Spinal cord (tissue), 9 donors: ENCODE measurements at regions not wholly inside any gene's neighbourhood (a gene's known extent, or its start where the extent isn't known, plus 50 kb on each side); places are given as distances from the start of the nearest gene placed in this dataset.
"Not testable (repeated sequence)": the region's sequence is repeated elsewhere in the genome, so short reads cannot be mapped to it uniquely, and the experiment has no call there.

Source experiments
- DNase-seq, 6 donors: peaks; one replicate each; pipeline versions ENCODE4 v3.0.0 to v3.0.0-alpha.2; 2013 to 2015; ENCODE audit warnings: low spot score in 6 of 6, low read depth in 4 of 6
- H3K27ac ChIP-seq: one replicate; pipeline ENCODE4 v1.5.1; 2013; ENCODE audit warnings: low read depth, low read length, control low read depth
- H3K27me3 ChIP-seq: one replicate; pipeline ENCODE4 v1.6.1; 2013; ENCODE audit warnings: low read length; ENCODE audit not compliant: control insufficient read depth, insufficient read depth
- H3K36me3 ChIP-seq: one replicate; pipeline ENCODE4 v1.6.1; 2013; ENCODE audit warnings: low read length; ENCODE audit not compliant: control insufficient read depth, insufficient read depth
- H3K4me1 ChIP-seq: one replicate; pipeline ENCODE4 v1.6.1; 2013; ENCODE audit warnings: low read length; ENCODE audit not compliant: control insufficient read depth, insufficient read depth
- H3K4me3 ChIP-seq: one replicate; pipeline ENCODE4 v1.5.1; 2013; ENCODE audit warnings: low read depth, low read length, control low read depth
- H3K9me3 ChIP-seq: one replicate; pipeline ENCODE4 v1.6.1; 2013; ENCODE audit warnings: low read length; ENCODE audit not compliant: control insufficient read depth, insufficient read depth
- WGBS: methylation state at CpG from one replicate; pipeline ENCODE4 v1.1.5; 2013; ENCODE audit warnings: missing lambda C conversion rate; ENCODE audit not compliant: insufficient coverage; 5-methylcytosine and 5-hydroxymethylcytosine counted together
- donor health status: healthy.

DNA sequence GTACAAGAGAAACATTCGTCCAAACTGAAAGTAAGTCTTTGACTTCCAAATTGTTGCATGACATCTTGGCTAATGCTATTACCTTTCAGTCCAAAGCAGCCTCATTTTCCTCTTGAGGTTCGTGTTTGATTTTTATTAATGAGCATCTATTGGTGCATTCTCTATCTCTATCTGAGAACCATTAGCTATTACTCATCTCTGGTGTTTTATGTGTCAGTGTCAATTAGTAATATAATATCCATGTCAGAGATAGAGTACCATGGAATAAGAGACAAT, 388.1 kb upstream of the GOT2 start:
- Histone ChIP-seq H3K4me3 (no peak overlapping the region), H3K27ac (no peak overlapping the region), H3K27me3 (no peaks in the 10 kb centered on the region), H3K36me3 (no peaks in the 10 kb centered on the region), H3K9me3 (no peaks in the 10 kb centered on the region), H3K4me1 (no peaks in the 10 kb centered on the region)
- no CpG with 5 or more reads among the region's 2 CpGs for WGBS
- no peak for DNase-seq

DNA sequence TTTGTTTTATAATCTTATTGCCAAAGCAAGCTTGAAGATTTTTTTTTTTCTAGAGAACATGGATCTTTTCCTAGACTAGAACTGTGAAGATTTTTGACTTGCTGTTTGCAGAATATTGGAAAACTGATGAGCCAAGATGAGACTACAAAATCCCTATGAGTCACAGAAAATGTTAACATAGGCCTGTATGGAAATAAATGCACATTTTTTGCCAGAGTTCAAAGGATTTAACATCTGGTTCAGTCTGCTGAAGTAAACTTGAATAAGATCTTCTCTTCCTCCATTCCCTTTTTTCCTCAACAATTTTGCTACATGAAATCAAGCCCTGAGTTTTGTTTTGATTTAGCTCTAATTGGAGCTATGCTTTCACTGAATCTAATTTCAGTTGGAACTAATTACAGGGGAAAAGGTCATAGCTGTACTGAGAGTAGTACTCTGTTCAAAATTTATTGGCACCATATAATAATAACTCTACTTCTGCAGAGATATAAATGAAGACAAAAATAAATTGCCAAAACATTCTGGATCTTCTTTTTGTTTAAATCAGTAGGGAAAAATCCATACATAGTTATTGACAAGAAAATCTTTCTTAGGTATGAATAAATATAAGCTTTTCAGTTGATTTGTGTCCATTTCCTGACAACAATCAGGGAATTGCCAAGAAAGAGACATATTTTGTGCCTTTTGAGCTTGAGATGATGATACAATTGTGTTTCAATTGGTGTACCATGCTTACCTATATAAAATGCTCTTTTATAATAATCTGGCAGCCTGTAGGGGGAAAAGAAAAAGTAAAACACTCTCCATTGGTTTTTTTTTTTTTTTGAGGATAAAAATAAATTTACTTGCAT, 387.5 kb upstream of the GOT2 start:
- Histone ChIP-seq H3K4me3 (no peak overlapping the region), H3K36me3 (no peaks in the 10 kb centered on the region), H3K9me3 (no peaks in the 10 kb centered on the region), H3K27ac (no peak overlapping the region), H3K4me1 (no peaks in the 10 kb centered on the region), H3K27me3 (no peaks in the 10 kb centered on the region)
- peak in 2 of 6 donors; percentile 12 to 61 for DNase-seq

DNA sequence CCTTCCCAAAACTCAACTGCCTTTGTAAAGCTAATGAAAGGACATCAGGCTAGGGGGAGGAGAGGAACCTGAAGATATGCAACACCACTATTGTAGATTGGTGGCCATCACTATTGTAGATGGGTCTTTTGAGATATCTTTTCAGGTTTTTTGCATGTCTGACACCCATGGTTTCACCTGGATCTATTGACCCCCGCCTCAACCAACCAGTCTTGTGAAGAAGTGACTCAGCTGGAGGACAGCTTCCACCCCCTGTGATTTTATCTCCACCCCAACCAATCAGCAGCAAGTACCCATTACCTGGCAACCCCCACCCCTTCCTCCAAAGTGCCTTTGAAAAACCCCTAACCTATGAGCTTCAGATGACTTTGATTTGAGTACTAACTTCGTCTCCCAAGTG, 382.6 kb upstream of the GOT2 start:
- WGBS: 50% methylated on average over 1 of the region's 2 CpGs

DNA sequence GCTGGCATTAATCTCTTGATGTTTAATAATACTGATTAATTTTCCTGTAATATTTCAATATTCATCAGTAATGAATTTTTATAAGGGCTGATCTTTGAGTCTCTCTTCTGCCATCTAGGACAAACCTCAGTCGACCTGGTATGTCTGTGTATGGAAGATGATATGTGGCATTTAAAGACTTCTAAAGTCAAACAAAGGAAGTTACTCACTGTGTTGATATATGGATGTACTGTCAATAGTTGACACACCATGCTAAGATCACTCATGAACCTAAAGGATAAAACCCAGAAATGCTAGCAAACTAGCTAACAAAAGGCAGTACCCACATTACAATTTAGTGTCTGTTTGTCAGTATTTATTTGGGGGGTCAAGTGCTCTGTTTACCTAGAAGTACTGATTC, 380.7 kb upstream of the GOT2 start:
- no peak overlapping the region for H3K27ac ChIP-seq
- WGBS: no CpG with 5 or more reads among the region's 1 CpG
- H3K36me3 ChIP-seq: no peaks in the 10 kb centered on the region
- no peaks in the 10 kb centered on the region for H3K27me3 ChIP-seq
- DNase-seq: no peak
- H3K4me3 ChIP-seq: no peak overlapping the region
- no peaks in the 10 kb centered on the region for H3K4me1 ChIP-seq
- no peaks in the 10 kb centered on the region for H3K9me3 ChIP-seq

More for the DNA sequence above, 382.6 kb upstream of the GOT2 start:
- no peaks in the 10 kb centered on the region for H3K4me1 ChIP-seq
- no peak for DNase-seq
- H3K4me3 ChIP-seq: no peak overlapping the region
- no peaks in the 10 kb centered on the region for H3K27me3 ChIP-seq
- no peaks in the 10 kb centered on the region for H3K36me3 ChIP-seq
- no peak overlapping the region for H3K27ac ChIP-seq
- no peaks in the 10 kb centered on the region for H3K9me3 ChIP-seq

DNA sequence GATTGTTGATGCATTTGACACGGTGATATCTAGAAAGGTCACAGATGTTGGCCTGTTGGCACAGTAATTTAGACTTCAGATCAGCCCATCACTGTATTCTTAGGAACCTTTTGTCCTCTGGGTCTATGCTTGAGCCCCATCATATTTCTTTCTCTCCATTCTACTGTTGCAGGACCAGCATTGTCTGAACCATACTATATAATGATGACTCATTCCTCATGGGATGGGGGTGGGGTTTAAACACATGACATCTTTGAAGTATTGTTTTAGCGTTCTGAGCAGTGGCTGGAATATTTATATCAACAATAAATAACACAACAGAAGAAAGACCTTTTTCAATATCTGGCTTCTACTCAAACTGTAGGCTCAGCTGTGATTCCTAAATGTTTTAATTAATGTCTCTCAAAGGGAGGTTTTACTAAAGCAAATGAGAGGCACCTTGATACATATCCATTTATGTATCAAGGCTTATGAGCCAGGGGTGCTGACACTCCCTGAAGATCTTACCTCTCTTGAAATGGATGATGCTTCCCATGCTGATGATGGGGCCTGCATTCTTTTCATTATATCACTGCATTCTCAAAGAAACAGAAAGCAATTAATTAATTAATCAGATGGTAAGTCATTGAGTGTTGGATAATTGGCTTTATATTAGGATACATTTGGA, 379.0 kb upstream of the GOT2 start:
- DNase-seq: no peak
- 100% methylated on average over 1 of the region's 2 CpGs for WGBS

DNA sequence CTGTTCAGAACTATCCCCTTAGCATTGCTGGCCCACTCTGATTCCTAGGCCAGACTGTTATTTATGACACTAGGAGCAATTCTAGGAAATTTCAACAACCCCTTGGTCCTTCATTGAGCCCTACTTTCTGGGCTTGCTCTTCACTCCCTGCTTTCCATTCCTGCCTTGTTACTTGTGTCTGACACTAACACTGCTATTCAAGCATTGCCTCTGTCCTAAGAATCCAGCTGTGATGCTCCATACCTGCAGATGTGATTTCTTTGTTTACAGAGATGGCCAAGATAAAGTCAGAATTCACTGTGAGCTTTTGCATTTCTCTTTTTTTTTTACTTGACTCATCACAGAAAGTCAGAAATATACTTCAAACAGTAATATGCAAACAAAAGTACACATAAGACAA, 377.2 kb upstream of the GOT2 start:
- no peak for DNase-seq
- H3K36me3 ChIP-seq: no peaks in the 10 kb centered on the region
- H3K27me3 ChIP-seq: no peaks in the 10 kb centered on the region
- no peaks in the 10 kb centered on the region for H3K9me3 ChIP-seq
- H3K27ac ChIP-seq: no peak overlapping the region
- no peaks in the 10 kb centered on the region for H3K4me1 ChIP-seq
- H3K4me3 ChIP-seq: no peak overlapping the region

More for the DNA sequence above, 379.0 kb upstream of the GOT2 start:
- Histone ChIP-seq H3K9me3 (no peaks in the 10 kb centered on the region), H3K27ac (no peak overlapping the region), H3K36me3 (no peaks in the 10 kb centered on the region), H3K27me3 (no peaks in the 10 kb centered on the region), H3K4me1 (no peaks in the 10 kb centered on the region), H3K4me3 (no peak overlapping the region)

DNA sequence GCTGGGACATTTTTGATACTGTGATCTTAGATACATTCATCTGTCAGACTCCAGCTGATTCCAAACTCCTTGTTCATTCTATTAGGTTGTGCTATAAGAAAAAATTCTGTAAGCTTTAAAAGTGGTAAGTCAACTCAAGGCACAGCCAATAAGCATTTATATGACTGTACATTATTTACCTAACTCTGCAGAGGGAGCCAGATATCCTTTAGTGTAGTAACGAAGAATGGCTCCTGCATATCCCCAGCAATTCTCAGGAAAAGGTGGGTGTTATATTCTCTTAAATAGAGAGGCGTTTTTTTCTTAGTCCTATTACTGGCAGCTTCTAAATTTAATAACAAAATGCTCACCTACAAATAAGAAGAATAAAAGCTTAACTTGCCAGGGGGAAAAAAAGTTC, 374.3 kb upstream of the GOT2 start:
- no CpG with 5 or more reads among the region's 2 CpGs for WGBS
- DNase-seq: no peak
- Histone ChIP-seq H3K36me3 (no peaks in the 10 kb centered on the region), H3K27ac (no peak overlapping the region), H3K9me3 (no peaks in the 10 kb centered on the region), H3K4me3 (no peak overlapping the region), H3K4me1 (no peaks in the 10 kb centered on the region), H3K27me3 (no peaks in the 10 kb centered on the region)

DNA sequence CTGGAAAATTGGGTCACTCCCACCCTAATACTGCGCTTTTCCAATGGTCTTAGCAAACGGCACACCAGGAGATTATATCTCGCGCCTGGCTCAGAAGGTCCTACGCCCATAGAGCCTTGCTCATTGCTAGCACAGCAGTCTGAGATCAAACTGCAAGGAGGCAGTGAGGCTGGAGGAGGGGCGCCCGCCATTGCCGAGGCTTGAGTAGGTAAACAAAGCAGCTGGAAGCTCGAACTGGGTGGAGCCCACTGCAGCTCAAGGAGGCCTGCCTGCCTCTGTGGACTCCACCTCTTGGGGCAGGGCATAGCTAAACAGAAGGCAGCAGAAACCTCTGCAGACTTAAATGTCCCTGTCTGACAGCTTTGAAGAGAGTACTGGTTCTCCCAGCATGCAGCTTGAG, 362.6 kb upstream of the GOT2 start:
- H3K36me3 ChIP-seq, H3K4me1 ChIP-seq, H3K9me3 ChIP-seq, H3K27me3 ChIP-seq, DNase-seq, H3K27ac ChIP-seq, H3K4me3 ChIP-seq: not testable (repeated sequence)
- WGBS: 94% methylated on average over 8 of the region's 9 CpGs

DNA sequence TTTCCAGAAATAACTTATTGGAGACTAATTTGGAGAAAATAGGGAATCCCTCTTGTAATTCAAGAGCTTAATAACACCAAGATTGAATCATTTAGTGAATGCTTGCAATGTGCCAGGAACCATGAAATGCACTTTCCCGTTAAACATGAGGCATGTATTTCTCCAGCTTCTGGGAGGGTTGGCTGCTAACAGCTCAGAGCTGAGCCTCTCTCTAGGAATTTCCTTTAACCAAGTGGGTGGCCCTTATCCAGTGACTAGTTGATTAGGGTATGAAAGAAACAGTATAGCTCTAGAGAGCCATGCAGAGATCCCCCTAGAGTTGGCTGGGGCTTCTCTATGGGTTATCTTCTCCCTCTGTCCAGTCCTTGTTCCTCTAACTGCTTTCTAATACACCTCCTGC, 356.4 kb upstream of the GOT2 start:
- Histone ChIP-seq H3K27me3 (no peaks in the 10 kb centered on the region), H3K27ac (no peak overlapping the region), H3K9me3 (no peaks in the 10 kb centered on the region), H3K4me1 (no peaks in the 10 kb centered on the region), H3K4me3 (no peak overlapping the region), H3K36me3 (no peaks in the 10 kb centered on the region)
- DNase-seq: no peak
- WGBS: 75% methylated on average over 1 of the region's 1 CpG

DNA sequence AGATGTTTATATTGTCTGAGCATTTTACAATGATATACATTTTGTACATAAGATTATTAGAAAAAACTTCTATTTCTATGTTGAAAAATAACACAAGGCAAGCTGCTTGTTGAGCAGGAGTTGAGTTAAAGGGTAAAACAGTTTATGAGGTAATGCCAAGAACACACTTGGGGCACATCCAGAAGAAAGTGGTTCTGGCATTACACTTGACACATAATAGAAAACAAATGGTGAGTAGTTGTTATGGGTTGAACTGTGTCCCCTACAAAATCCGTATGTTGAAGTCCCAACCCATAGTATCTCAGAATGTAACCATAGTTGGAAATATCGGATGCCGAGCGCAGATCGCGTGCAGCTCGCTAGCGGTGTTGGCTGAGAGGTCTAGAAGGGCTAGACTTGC, 354.3 kb upstream of the GOT2 start:
- 100% methylated on average over 7 of the region's 8 CpGs for WGBS
- H3K27ac ChIP-seq: no peak overlapping the region
- H3K27me3 ChIP-seq: no peaks in the 10 kb centered on the region
- H3K4me1 ChIP-seq: no peaks in the 10 kb centered on the region
- H3K9me3 ChIP-seq: no peaks in the 10 kb centered on the region
- H3K36me3 ChIP-seq: no peaks in the 10 kb centered on the region
- no peak overlapping the region for H3K4me3 ChIP-seq
- no peak for DNase-seq
